ENCODE measurements at regions not wholly inside any gene's neighbourhood (a gene's known extent, or its start where the extent isn't known, plus 50 kb on each side); places are given as distances from the start of the nearest gene placed in this dataset.

GRCh38 chr14:22070119-22070982 is 396.7 kb upstream of the OR4E1 start:
- no peak for TF ChIP-seq ZNF274 (IDR thresholded peaks at IDR 0.05; ENCODE audit: low read depth, low read length)
- TF ChIP-seq YY1 (IDR thresholded peaks at IDR 0.05; ENCODE audit: insufficient read depth, insufficient read length) = no peak
- no peak for TF ChIP-seq SUZ12 (IDR thresholded peaks at IDR 0.05; ENCODE audit: extremely low read depth, insufficient read depth, insufficient read length)

Measured in NT2/D1 (cell line).